ENCODE measurements at regions not wholly inside any gene's neighbourhood (a gene's known extent, or its start where the extent isn't known, plus 50 kb on each side); places are given as distances from the start of the nearest gene placed in this dataset.

- H3K9me3 ChIP-seq: no peaks in the 10 kb centered on the region
- H3K27ac ChIP-seq: no peak overlapping the region
- intact Hi-C loops (cut with DNase I): no loop called here
- H3K36me3 ChIP-seq: no peaks in the 10 kb centered on the region
- no peak for DNase-seq
- no peaks in the 10 kb centered on the region for H3K4me1 ChIP-seq (ENCODE audit: insufficient read depth)
- TF ChIP-seq EP300 (IDR thresholded peaks at IDR 0.05): no peak
- TF ChIP-seq POLR2A (IDR thresholded peaks at IDR 0.05): no peak
- TF ChIP-seq CTCF (IDR thresholded peaks at IDR 0.05): no peak
- no peak overlapping the region for H3K4me3 ChIP-seq
- peaks cover 2% of the 10 kb centered on the region for H3K27me3 ChIP-seq
- WGBS, 3 donors: 20 to 45% (median 32%) methylated on average over 1 of the region's 1 CpG
Measured at GRCh38 chr3:168983046-168983445, 680.5 kb downstream of the MECOM start.

GRCh38 chr3:168981396-168981795, 682.1 kb downstream of the MECOM start:
- H3K4me3 ChIP-seq: no peak overlapping the region
- H3K27me3 ChIP-seq: no peaks in the 10 kb centered on the region
- TF ChIP-seq POLR2A (IDR thresholded peaks at IDR 0.05): no peak
- no peak for TF ChIP-seq CTCF (IDR thresholded peaks at IDR 0.05)
- no peak for TF ChIP-seq EP300 (IDR thresholded peaks at IDR 0.05)
- intact Hi-C loops (cut with DNase I): no loop called here
- no peaks in the 10 kb centered on the region for H3K9me3 ChIP-seq
- H3K4me1 ChIP-seq (ENCODE audit: insufficient read depth): no peaks in the 10 kb centered on the region
- no peaks in the 10 kb centered on the region for H3K36me3 ChIP-seq
- 83 to 93% (median 92%) methylated on average over 4 of the region's 4 CpGs for WGBS, 3 donors
- DNase-seq: no peak
- no peak overlapping the region for H3K27ac ChIP-seq

- DNase-seq: no peak
- Histone ChIP-seq H3K27ac (no peak overlapping the region), H3K36me3 (no peaks in the 10 kb centered on the region), H3K9me3 (no peaks in the 10 kb centered on the region), H3K4me1 (ENCODE audit: insufficient read depth) (no peaks in the 10 kb centered on the region), H3K27me3 (no peaks in the 10 kb centered on the region), H3K4me3 (no peak overlapping the region)
- TF ChIP-seq CTCF (IDR thresholded peaks at IDR 0.05): no peak
- no peak for TF ChIP-seq POLR2A (IDR thresholded peaks at IDR 0.05)
- no peak for TF ChIP-seq EP300 (IDR thresholded peaks at IDR 0.05)
- intact Hi-C loops (cut with DNase I): no loop called here
- 25 to 36% (median 27%) methylated on average over 5 of the region's 5 CpGs for WGBS, 3 donors
Measured at GRCh38 chr3:168977716-168978374, 685.7 kb downstream of the MECOM start.

GRCh38 chr3:168976969-168977368, 686.5 kb downstream of the MECOM start:
- H3K27me3 ChIP-seq: no peaks in the 10 kb centered on the region
- H3K4me1 ChIP-seq (ENCODE audit: insufficient read depth): no peaks in the 10 kb centered on the region
- TF ChIP-seq CTCF (IDR thresholded peaks at IDR 0.05) (no peak), EP300 (IDR thresholded peaks at IDR 0.05) (no peak), POLR2A (IDR thresholded peaks at IDR 0.05) (no peak)
- H3K27ac ChIP-seq: no peak overlapping the region
- intact Hi-C loops (cut with DNase I): no loop called here
- H3K4me3 ChIP-seq: no peak overlapping the region
- H3K9me3 ChIP-seq: no peaks in the 10 kb centered on the region
- no peak for DNase-seq
- H3K36me3 ChIP-seq: no peaks in the 10 kb centered on the region
- WGBS, 3 donors: 72 to 82% (median 75%) methylated on average over 2 of the region's 2 CpGs

Measured in ovary (tissue), 7 donors.